ENCODE measurements at regions not wholly inside any gene's neighbourhood (a gene's known extent, or its start where the extent isn't known, plus 50 kb on each side); places are given as distances from the start of the nearest gene placed in this dataset.

GRCh38 chr12:59007620-59008019 is 87.3 kb upstream of the LRIG3 start:
- no peak for TF ChIP-seq CTCF (IDR thresholded peaks at IDR 0.05)
- no peak for TF ChIP-seq EP300 (IDR thresholded peaks at IDR 0.05)
- TF ChIP-seq POLR2A (IDR thresholded peaks at IDR 0.05) = no peak
- Histone ChIP-seq H3K27ac (no peak overlapping the region), H3K36me3 (no peaks in the 10 kb centered on the region), H3K27me3 (no peaks in the 10 kb centered on the region), H3K9me3 (no peaks in the 10 kb centered on the region), H3K4me3 (no peak overlapping the region), H3K4me1 (ENCODE audit: insufficient read depth) (no peaks in the 10 kb centered on the region)
- DNase-seq = no peak
- intact Hi-C loops (cut with DNase I) = no loop called here
- WGBS, 3 donors = 77 to 82% (median 79%) methylated on average over 3 of the region's 3 CpGs

- WGBS, 3 donors = 53 to 70% (median 64%) methylated on average over 4 of the region's 4 CpGs
- Histone ChIP-seq H3K36me3 (no peaks in the 10 kb centered on the region), H3K27me3 (no peaks in the 10 kb centered on the region), H3K4me1 (ENCODE audit: insufficient read depth) (no peaks in the 10 kb centered on the region), H3K27ac (no peak overlapping the region), H3K4me3 (no peak overlapping the region), H3K9me3 (no peaks in the 10 kb centered on the region)
- DNase-seq = no peak
- TF ChIP-seq CTCF (IDR thresholded peaks at IDR 0.05) (no peak), EP300 (IDR thresholded peaks at IDR 0.05) (no peak), POLR2A (IDR thresholded peaks at IDR 0.05) (no peak)
- intact Hi-C loops (cut with DNase I) = no loop called here
Measured at GRCh38 chr12:59005193-59005955, 85.1 kb upstream of the LRIG3 start.

GRCh38 chr12:59004456-59004855 is 84.2 kb upstream of the LRIG3 start:
- H3K9me3 ChIP-seq = no peaks in the 10 kb centered on the region
- WGBS, 3 donors = 87 to 90% (median 90%) methylated on average over 2 of the region's 2 CpGs
- H3K4me1 ChIP-seq (ENCODE audit: insufficient read depth) = no peaks in the 10 kb centered on the region
- H3K4me3 ChIP-seq = no peak overlapping the region
- no peak overlapping the region for H3K27ac ChIP-seq
- H3K36me3 ChIP-seq = no peaks in the 10 kb centered on the region
- no peak for TF ChIP-seq CTCF (IDR thresholded peaks at IDR 0.05)
- no peak for TF ChIP-seq POLR2A (IDR thresholded peaks at IDR 0.05)
- TF ChIP-seq EP300 (IDR thresholded peaks at IDR 0.05) = no peak
- DNase-seq = no peak
- no peaks in the 10 kb centered on the region for H3K27me3 ChIP-seq
- intact Hi-C loops (cut with DNase I) = no loop called here

DNA sequence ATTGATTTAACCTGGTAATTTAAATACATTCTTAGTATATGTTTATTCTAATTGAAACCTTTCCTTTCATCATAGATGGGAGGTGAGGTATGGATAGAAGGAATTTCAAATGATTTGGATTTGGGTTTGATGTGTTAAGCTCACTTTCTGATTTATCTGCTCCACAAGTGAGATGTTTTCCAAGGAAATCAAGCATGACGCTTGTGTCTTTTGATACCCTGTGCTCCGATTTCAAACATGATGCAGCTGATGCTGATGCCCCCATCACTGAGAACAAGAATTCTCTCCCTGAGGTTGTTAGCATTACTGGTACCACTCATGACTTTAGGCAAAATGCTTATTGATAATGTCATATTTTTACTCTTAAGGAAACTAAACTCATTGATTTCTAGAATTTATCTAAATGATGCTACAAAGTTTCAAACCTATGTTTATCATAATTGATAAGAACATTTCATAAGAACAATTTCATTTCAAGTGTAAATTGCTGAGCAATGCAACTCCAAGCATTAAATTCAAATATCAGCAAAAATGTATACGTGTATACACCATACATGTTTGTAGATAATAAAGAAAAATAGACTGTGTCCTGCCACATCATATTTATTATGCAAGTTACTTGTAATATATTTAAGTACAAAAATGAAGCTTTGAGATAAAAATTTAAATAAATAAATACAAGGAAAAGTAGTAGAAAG is 75.5 kb upstream of the LRIG3 start:
- Histone ChIP-seq H3K36me3 (no peaks in the 10 kb centered on the region), H3K27me3 (no peaks in the 10 kb centered on the region), H3K27ac (no peak overlapping the region), H3K4me3 (no peak overlapping the region), H3K4me1 (ENCODE audit: insufficient read depth) (no peaks in the 10 kb centered on the region), H3K9me3 (no peaks in the 10 kb centered on the region)
- TF ChIP-seq EP300 (IDR thresholded peaks at IDR 0.05) (no peak), CTCF (IDR thresholded peaks at IDR 0.05) (no peak)
- WGBS, 3 donors = 87 to 94% (median 92%) methylated on average over 3 of the region's 3 CpGs
- intact Hi-C loops (cut with DNase I) = no loop called here
- DNase-seq = no peak

All from ovary (tissue), 7 donors.